IMR-90 (cell line): ENCODE measurements at regions not wholly inside any gene's neighbourhood (a gene's known extent, or its start where the extent isn't known, plus 50 kb on each side); places are given as distances from the start of the nearest gene placed in this dataset.

Experiments
- ATAC-seq: fragments of 200-7000 bp; cut with Tn5 transposase; 2 replicates; pipeline ENCODE4 v1.9.1; 2020; ENCODE audit warnings: low read depth, mild to moderate bottlenecking, moderate library complexity
- BruUV-seq: library from RNA; stranded (reverse); fragments of 400-500 nt; replicated peaks from 2 replicates; lab custom pipeline; 2021; lab: Mats Ljungman, UMichigan
- CTCF ChIA-PET: fragments of 300-600 bp; formaldehyde crosslinking; extraction: SDS; loops from one replicate; lab custom pipeline; 2021; ENCODE audit warnings: antibody characterized with exemption; lab: Yijun Ruan, JAX
- POLR2A ChIA-PET: fragments of 300-600 bp; sonication (Branson Sonifier 250); formaldehyde crosslinking; loops from one replicate; lab custom pipeline; 2022; ENCODE audit warnings: antibody characterized with exemption; ENCODE audit not compliant: unreplicated experiment; lab: Charles Lee
- DNase-seq: peaks from one replicate; pipeline ENCODE4 v3.0.0; 2013
- H2AFZ ChIP-seq: replicated peaks from 2 replicates; pipeline ENCODE3; 2013; ENCODE audit warnings: low read length, mild to moderate bottlenecking; ENCODE audit not compliant: poor library complexity
- H2AK5ac ChIP-seq: 2 replicates; pipeline ENCODE4 v1.6.1; 2013; ENCODE audit warnings: low read depth, low read length, inconsistent platforms
- H2AK9ac ChIP-seq: replicated peaks from 2 replicates; pipeline ENCODE3; 2013; ENCODE audit warnings: mild to moderate bottlenecking, low read depth, low read length, moderate library complexity; ENCODE audit not compliant: poor library complexity
- H2BK120ac ChIP-seq: 2 replicates; pipeline ENCODE4 v1.6.1; 2013; ENCODE audit warnings: low read depth, low read length, inconsistent platforms
- H2BK15ac ChIP-seq: 3 replicates; pipeline ENCODE4 v1.6.1; 2013; ENCODE audit warnings: low read depth, low read length, inconsistent platforms
- H2BK20ac ChIP-seq: 2 replicates; pipeline ENCODE4 v1.6.1; 2013; ENCODE audit warnings: low read depth, mild to moderate bottlenecking, inconsistent platforms, low read length, moderate library complexity
- H2BK5ac ChIP-seq: 2 replicates; pipeline ENCODE4 v1.6.1; 2013; ENCODE audit warnings: mild to moderate bottlenecking, low read depth, low read length, inconsistent platforms; ENCODE audit not compliant: poor library complexity, severe bottlenecking
- H3K14ac ChIP-seq: replicated peaks from 2 replicates; pipeline ENCODE4 v1.6.1; 2013; ENCODE audit warnings: low read depth, low read length, inconsistent platforms
- H3K18ac ChIP-seq: 2 replicates; pipeline ENCODE4 v1.6.1; 2013; ENCODE audit warnings: low read depth, low read length, control low read depth
- H3K23ac ChIP-seq: 2 replicates; pipeline ENCODE4 v1.6.1; 2013; ENCODE audit warnings: low read depth, low read length, inconsistent platforms
- H3K27ac ChIP-seq: 2 replicates; pipeline ENCODE4 v1.5.1; 2013; ENCODE audit warnings: mild to moderate bottlenecking, control low read depth, low read length; ENCODE audit not compliant: insufficient read depth
- H3K27me3 ChIP-seq: 2 replicates; pipeline ENCODE4 v1.6.1; 2013; ENCODE audit warnings: low read length; ENCODE audit not compliant: control insufficient read depth, insufficient read depth
- H3K36me3 ChIP-seq: 2 replicates; pipeline ENCODE4 v1.6.1; 2013; ENCODE audit warnings: low read length, mixed read lengths; ENCODE audit not compliant: control insufficient read depth, insufficient read depth
- H3K4ac ChIP-seq: 2 replicates; pipeline ENCODE4 v1.6.1; 2013; ENCODE audit warnings: low read depth, low read length, inconsistent platforms
- H3K4me1 ChIP-seq: 2 replicates; pipeline ENCODE4 v1.6.1; 2013; ENCODE audit warnings: low read length, mixed read lengths; ENCODE audit not compliant: control insufficient read depth, insufficient read depth
- H3K4me2 ChIP-seq: 2 replicates; pipeline ENCODE4 v1.6.1; 2013; ENCODE audit warnings: low read depth, mild to moderate bottlenecking, control low read depth, low read length, moderate library complexity
- H3K4me3 ChIP-seq: 2 replicates; pipeline ENCODE4 v1.5.1; 2013; ENCODE audit warnings: low read depth, mild to moderate bottlenecking, control low read depth, low read length, moderate library complexity; ENCODE audit not compliant: insufficient read depth
- H3K56ac ChIP-seq: 2 replicates; pipeline ENCODE4 v1.6.1; 2013; ENCODE audit warnings: low read length, inconsistent platforms; ENCODE audit not compliant: insufficient read depth; ENCODE audit errors: extremely low read depth
- H3K79me1 ChIP-seq, 2 experiments: 2 replicates each; pipeline ENCODE4 v1.6.1; 2013; ENCODE audit warnings: low read length in 2 of 2, inconsistent platforms in 1 of 2, low read depth in 1 of 2
- H3K9ac ChIP-seq: 2 replicates; pipeline ENCODE4 v1.6.1; 2013; ENCODE audit warnings: low read depth, low read length, control low read depth
- H3K9me1 ChIP-seq: 2 replicates; pipeline ENCODE4 v1.6.1; 2013; ENCODE audit warnings: low read length, inconsistent platforms; ENCODE audit not compliant: insufficient read depth
- H3K9me3 ChIP-seq: 2 replicates; pipeline ENCODE4 v1.6.1; 2013; ENCODE audit warnings: low read length; ENCODE audit not compliant: control insufficient read depth, insufficient read depth
- H4K20me1 ChIP-seq: 2 replicates; pipeline ENCODE4 v1.6.1; 2013; ENCODE audit warnings: low read length, inconsistent platforms; ENCODE audit not compliant: insufficient read depth
- H4K5ac ChIP-seq: 2 replicates; pipeline ENCODE4 v1.6.1; 2013; ENCODE audit warnings: mild to moderate bottlenecking, low read depth, low read length, control low read depth
- H4K8ac ChIP-seq, 2 experiments: 2 replicates each; pipeline ENCODE4 v1.6.1; 2013; ENCODE audit warnings: low read depth in 2 of 2, low read length in 2 of 2, control low read depth in 1 of 2, inconsistent platforms in 1 of 2
- H4K91ac ChIP-seq: 2 replicates; pipeline ENCODE4 v1.6.1; 2013; ENCODE audit warnings: low read depth, low read length, inconsistent platforms; ENCODE audit not compliant: insufficient read depth
- BHLHE40 ChIP-seq: fragments of 150-350 bp; IDR thresholded peaks from 2 replicates; pipeline ENCODE4 v1.6.1; 2016; ENCODE audit warnings: mild to moderate bottlenecking, low read depth, low read length
- CEBPB ChIP-seq: IDR thresholded peaks from 2 replicates; pipeline ENCODE4 v1.6.1; 2012; ENCODE audit warnings: low read depth, low read length, improper control_type of control experiment
- CTCF ChIP-seq: conservative IDR thresholded peaks from 2 replicates; pipeline ENCODE4 v1.5.1; 2012; ENCODE audit warnings: mild to moderate bottlenecking, low read depth, low read length, improper control_type of control experiment
- ELK1 ChIP-seq: fragments of 150-350 bp; IDR thresholded peaks from 2 replicates; pipeline ENCODE4 v1.6.1; 2016; ENCODE audit warnings: low read depth, mild to moderate bottlenecking, low read length, moderate library complexity, borderline replicate concordance
- MAFK ChIP-seq: IDR thresholded peaks from 2 replicates; pipeline ENCODE4 v1.6.1; 2012; ENCODE audit warnings: low read depth, low read length, improper control_type of control experiment
- RCOR1 ChIP-seq: IDR thresholded peaks from 2 replicates; pipeline ENCODE4 v1.6.1; 2012; ENCODE audit warnings: mild to moderate bottlenecking, low read length, improper control_type of control experiment; ENCODE audit not compliant: insufficient replicate concordance
- SMC3 ChIP-seq: fragments of 150-350 bp; IDR thresholded peaks from 2 replicates; pipeline ENCODE4 v1.6.1; 2016; ENCODE audit warnings: low read depth, mild to moderate bottlenecking, antibody characterized with exemption, low read length, moderate library complexity
- USF2 ChIP-seq: fragments of 150-350 bp; IDR thresholded peaks from 2 replicates; pipeline ENCODE4 v1.6.1; 2017; ENCODE audit warnings: mild to moderate bottlenecking, antibody characterized with exemption, low read length, low read depth
- WGBS, 2 experiments: methylation state at CpG; one replicate each; pipeline versions ENCODE4 v1.1.5 to v1.1.7; 2013; ENCODE audit warnings: missing lambda C conversion rate in 2 of 2; ENCODE audit not compliant: insufficient read length in 1 of 2; ENCODE audit errors: extremely low coverage in 2 of 2; 5-methylcytosine and 5-hydroxymethylcytosine counted together
- dilution Hi-C: fragments of 300-500 bp; cut with HindIII; formaldehyde crosslinking; loops from one replicate; pipeline ENCODE4 v1.14.3; 2018; ENCODE audit warnings: low sequenced_read_pairs; ENCODE audit not compliant: unreplicated experiment
- in situ Hi-C: fragments of 300-500 bp; cut with MboI; formaldehyde crosslinking; loops from 3 replicates; pipeline ENCODE4 v1.14.3; 2019; ENCODE audit warnings: low sequenced_read_pairs, inconsistent platforms, mixed read lengths
- intact Hi-C: fragments of 100-400 bp; cut with micrococcal nuclease; formaldehyde crosslinking; loops from 2 replicates; pipeline ENCODE4 v1.10.0; 2022

GRCh38 chr10:83915801-83916200 is 223.5 kb upstream of the GHITM start:
- H2AFZ ChIP-seq: no peak overlapping the region
- no peak overlapping the region for H3K18ac ChIP-seq
- no peaks in the 10 kb centered on the region for H3K9me1 ChIP-seq
- in situ Hi-C loops (no loop called here), dilution Hi-C loops (no loop called here), intact Hi-C loops (no loop called here)
- H2AK9ac ChIP-seq: no peak overlapping the region
- H3K36me3 ChIP-seq: no peaks in the 10 kb centered on the region
- H3K56ac ChIP-seq: no peak overlapping the region
- no peak overlapping the region for H3K27ac ChIP-seq
- H3K4ac ChIP-seq: no peak overlapping the region
- DNase-seq: no peak
- H4K91ac ChIP-seq: no peak overlapping the region
- H2BK120ac ChIP-seq: no peak overlapping the region
- no TSS peak for BruUV-seq
- no peaks in the 10 kb centered on the region for H3K79me1 ChIP-seq
- H2AK5ac ChIP-seq: no peak overlapping the region
- H4K5ac ChIP-seq: no peak overlapping the region
- H4K8ac ChIP-seq: no peak overlapping the region
- no peak overlapping the region for H3K9ac ChIP-seq
- H3K4me2 ChIP-seq: no peak overlapping the region
- no peak overlapping the region for H2BK15ac ChIP-seq
- H2BK5ac ChIP-seq: no peak overlapping the region
- TF ChIP-seq CTCF: no peak
- no peak for TF ChIP-seq SMC3
- no peak for TF ChIP-seq CEBPB
- no peak for TF ChIP-seq ELK1
- no peak for TF ChIP-seq MAFK
- no peak for TF ChIP-seq RCOR1
- TF ChIP-seq BHLHE40: no peak
- no peak for TF ChIP-seq USF2
- no peak overlapping the region for H2BK20ac ChIP-seq
- no peak overlapping the region for H3K14ac ChIP-seq
- no peaks in the 10 kb centered on the region for H4K20me1 ChIP-seq
- POLR2A ChIA-PET: no interaction called here
- CTCF ChIA-PET: no interaction called here
- no peaks in the 10 kb centered on the region for H3K27me3 ChIP-seq
- no peak overlapping the region for H3K23ac ChIP-seq
- ATAC-seq: no peak
- no peaks in the 10 kb centered on the region for H3K4me1 ChIP-seq
- H3K9me3 ChIP-seq: peaks cover 12% of the 10 kb centered on the region; the same call in 1 of the 2 replicates
- H3K4me3 ChIP-seq: no peak overlapping the region
- WGBS, 2 experiments: no CpG with 5 or more reads among the region's 1 CpG
